ENCODE measurements at regions not wholly inside any gene's neighbourhood (a gene's known extent, or its start where the extent isn't known, plus 50 kb on each side); places are given as distances from the start of the nearest gene placed in this dataset.

DNA sequence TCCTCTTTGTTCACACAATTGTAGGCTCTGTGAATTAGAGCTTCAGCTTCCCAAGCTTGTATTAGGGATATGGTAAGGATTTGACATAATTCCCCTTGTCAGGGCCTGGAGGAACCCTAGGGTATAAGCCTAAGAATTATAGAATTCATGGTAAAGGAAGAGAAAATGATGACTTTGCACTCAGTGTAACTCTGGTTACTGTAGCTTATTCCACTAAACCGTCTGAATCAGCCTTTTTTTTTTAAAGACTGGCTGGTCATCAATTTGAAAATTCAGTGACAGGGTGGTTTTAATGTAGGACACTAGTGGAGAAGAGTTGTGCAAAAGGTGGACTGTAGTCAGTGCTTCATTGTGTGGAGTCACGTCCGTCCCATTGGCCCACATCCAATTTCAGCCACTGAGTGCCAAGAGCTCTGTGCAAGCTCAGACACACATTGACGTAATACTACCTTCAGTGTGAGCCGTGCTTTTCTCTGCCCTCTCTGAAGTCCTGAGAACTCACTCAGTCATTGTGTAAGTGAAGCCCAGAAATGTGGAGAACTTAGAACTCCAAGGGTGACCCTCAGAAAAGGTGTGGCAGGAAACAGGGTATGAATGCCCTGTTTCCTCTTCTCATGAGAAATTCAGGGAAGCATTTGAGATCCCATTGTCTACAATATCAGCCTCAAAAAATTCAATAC lies 449.8 kb downstream of the C4orf33 start:
- TF ChIP-seq GATA3 (IDR thresholded peaks at IDR 0.05; ENCODE audit: low read depth, low read length) (no peak), GATA2 (IDR thresholded peaks at IDR 0.05; ENCODE audit: low read depth, low read length) (no peak)

DNA sequence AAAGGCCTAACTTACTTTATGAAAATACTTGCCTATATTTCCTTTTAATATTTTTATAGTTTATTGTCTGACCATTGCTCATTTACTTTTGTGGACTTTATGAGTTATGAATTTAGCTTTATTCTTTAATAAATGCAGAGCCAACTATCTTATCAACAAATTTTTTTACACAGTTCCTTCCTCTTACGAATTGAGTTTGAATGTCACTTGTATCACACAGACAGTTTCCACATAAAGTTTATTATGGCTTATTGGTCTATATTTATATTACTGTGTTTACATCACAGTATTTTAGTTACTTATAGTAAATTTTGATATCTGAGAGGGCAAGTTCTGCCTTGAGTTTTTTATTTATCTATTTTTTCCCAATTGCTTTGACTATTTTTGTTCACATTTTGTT lies 450.6 kb downstream of the C4orf33 start:
- TF ChIP-seq GATA2 (IDR thresholded peaks at IDR 0.05; ENCODE audit: low read depth, low read length) (no peak), GATA3 (IDR thresholded peaks at IDR 0.05; ENCODE audit: low read depth, low read length) (no peak)

DNA sequence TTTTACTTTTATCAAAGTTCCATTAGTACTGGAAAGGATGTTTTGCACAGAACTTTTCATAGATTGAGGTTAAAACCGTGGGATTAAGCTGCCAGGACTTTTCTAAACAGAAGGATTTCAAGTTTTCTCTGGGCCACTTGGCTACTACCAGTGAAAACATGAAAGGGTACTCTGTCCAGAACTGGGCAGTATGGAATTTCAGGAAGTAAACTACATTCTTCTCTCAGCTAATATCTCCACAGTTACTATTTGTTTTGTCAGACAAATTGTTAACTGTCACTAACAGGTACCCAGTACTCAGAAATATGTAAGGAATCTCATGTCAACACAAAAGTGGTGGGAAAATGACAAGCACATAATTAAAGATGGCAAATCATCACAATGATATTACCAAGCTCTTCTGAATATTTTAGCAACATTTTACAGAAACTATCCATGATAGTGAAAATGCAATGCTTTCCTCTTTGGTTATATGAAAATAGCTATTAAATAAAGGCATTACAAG lies 454.4 kb downstream of the C4orf33 start:
- no peak for TF ChIP-seq GATA3 (IDR thresholded peaks at IDR 0.05; ENCODE audit: low read depth, low read length)
- TF ChIP-seq GATA2 (IDR thresholded peaks at IDR 0.05; ENCODE audit: low read depth, low read length) = no peak

DNA sequence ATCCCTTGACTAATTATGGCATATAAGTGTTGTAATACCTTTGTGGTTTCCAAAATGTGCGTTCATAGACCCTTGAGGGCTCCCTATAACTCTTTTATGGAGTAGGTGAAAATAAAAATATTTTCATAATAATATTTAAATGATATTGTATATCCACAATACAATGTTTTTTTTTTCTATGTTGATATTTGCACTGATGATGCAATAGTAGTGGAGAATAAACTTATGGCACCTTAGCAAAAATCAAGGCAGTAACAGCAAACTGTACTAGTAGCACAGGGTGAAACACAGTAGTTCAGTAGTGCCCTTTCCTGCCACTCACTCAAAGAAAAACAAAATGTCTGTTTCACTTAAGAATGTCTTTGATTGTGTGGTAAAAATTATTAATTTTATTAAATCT lies 465.3 kb downstream of the C4orf33 start:
- TF ChIP-seq GATA2 (IDR thresholded peaks at IDR 0.05; ENCODE audit: low read depth, low read length) (no peak), GATA3 (IDR thresholded peaks at IDR 0.05; ENCODE audit: low read depth, low read length) (no peak)

DNA sequence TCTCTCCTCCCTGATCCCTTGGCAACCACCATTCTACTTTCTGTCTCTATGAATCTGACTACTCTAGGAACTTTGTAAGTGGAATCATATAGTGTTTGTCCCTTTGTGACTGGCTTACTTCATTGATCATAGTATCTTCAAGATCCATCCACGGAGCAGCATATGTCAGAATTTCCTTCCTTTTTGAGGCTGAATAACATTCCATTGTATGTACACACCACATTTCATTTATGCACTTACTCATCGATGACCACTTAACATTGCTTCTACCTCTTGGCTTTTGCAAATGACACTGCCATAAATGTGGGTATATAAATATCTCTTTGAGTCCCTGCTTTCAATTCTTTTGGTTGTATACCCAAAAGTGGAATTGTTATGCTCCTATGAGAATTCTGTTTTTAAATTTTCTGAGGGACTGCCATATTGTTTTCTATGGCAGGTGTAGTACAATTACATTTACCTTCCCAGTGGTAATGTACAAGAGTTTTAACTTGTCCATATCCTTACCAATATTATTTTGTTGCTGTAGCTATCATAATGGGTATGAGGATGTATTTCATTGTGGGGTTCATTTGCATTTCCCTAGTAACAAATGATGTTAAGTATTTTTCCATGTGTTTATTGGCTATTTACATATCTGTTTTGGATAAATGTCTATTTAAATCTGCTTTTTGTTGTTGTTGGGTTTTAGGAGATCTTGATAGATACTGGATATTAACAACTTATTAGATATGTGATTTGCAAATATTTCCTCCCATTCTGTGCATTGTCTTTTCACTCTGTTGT lies 466.1 kb downstream of the C4orf33 start:
- TF ChIP-seq GATA3 (IDR thresholded peaks at IDR 0.05; ENCODE audit: low read depth, low read length) (no peak), GATA2 (IDR thresholded peaks at IDR 0.05; ENCODE audit: low read depth, low read length) (no peak)

DNA sequence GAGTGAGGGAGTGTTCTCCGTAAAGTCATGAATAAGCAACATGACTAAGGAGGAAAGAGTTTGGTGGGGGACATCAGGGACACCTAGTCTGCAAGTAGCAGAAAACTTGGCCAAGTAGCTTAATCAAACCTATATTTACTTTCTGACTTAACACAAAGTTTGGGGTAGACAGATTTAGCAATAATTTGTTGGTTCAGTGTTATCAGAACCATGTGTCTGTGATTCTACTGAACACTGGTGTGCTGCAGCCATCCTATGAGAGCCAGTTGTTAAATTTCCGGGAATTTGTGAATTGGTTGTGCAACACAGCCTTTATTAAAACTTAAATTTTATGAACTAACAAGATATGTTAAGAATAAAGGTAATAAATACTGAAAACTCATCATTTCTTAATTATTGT lies 469.3 kb downstream of the C4orf33 start:
- TF ChIP-seq GATA2 (IDR thresholded peaks at IDR 0.05; ENCODE audit: low read depth, low read length) (no peak), GATA3 (IDR thresholded peaks at IDR 0.05; ENCODE audit: low read depth, low read length) (no peak)

DNA sequence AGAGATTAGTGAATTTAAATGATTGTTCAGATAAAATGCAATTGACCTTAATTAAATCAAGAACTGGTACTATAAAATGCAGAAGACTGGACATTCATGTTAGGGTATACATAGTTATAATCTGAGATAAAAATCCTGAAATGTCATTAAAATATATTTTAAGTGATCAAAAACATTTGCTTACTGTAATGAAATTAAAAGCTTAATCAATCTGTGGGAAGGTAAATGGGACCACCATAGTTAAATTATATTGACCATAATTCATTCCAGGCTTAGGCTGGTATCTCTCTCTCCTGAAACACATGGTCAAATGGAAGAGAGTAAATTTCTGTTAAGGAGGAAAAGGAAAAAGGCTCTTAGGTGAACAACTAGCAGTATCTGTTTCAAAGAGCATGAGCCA lies 474.4 kb downstream of the C4orf33 start:
- TF ChIP-seq GATA3 (IDR thresholded peaks at IDR 0.05; ENCODE audit: low read depth, low read length) (no peak), GATA2 (IDR thresholded peaks at IDR 0.05; ENCODE audit: low read depth, low read length) (no peak)

DNA sequence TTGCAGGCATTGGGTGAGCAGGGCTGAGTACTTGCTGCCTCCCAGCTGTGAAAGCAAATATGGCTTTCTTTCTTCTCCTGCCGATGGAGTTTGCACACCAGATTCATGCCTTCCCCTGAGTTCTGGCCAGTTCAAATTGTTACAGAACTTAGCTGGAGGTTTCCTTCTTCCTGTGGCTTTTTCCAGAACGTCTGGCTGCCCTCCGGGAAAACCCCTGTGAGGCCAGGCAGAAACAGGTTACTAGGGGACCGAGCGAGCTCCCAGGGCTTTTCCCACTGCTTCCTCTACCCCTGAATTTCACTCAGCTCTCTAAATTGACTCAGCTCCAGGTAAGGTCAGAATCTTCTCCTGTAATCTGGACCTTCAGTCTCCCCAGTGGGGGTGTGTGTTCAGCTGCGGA lies 482.4 kb downstream of the C4orf33 start:
- TF ChIP-seq GATA2 (IDR thresholded peaks at IDR 0.05; ENCODE audit: low read depth, low read length) = no peak
- TF ChIP-seq GATA3 (IDR thresholded peaks at IDR 0.05; ENCODE audit: low read depth, low read length) = no peak

DNA sequence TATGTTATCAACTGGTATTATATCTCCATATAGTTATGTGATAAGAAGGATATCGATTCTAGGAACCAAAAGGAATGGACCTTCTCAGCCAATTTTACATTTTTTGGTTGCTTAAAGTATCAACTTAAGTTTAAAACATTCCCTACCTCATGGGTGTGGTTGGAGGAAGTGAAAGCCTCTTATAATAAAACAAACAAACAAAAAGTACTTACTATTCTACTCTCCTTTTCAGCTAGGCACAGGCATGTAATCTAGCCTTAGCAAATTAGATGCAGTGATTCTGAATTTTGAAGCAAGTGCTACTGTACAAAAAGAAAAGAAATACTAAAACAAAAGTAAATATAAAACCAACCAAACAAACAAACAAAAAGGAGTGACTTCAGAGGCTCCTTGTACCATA lies 485.4 kb downstream of the C4orf33 start:
- TF ChIP-seq GATA3 (IDR thresholded peaks at IDR 0.05; ENCODE audit: low read depth, low read length) (no peak), GATA2 (IDR thresholded peaks at IDR 0.05; ENCODE audit: low read depth, low read length) (no peak)

DNA sequence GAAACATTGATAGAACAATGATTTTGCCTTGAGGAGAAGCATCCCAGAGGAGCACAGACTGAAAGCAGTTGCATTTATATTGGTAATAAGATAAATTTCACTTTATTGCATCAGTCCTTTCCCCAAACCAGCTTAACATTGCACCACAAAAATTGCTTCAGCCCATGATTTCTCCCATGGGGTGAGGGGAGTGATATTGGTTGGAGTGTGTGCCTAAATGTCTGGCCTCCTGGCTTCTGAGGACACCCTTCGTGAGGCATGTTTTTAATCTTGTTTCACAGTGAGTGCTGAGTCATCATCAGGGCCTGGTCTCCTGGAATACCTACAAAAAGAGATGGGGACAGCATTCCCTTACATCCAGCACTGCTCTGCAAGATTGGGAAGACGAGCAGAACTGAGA lies 487.9 kb downstream of the C4orf33 start:
- TF ChIP-seq GATA2 (IDR thresholded peaks at IDR 0.05; ENCODE audit: low read depth, low read length) (no peak), GATA3 (IDR thresholded peaks at IDR 0.05; ENCODE audit: low read depth, low read length) (no peak)

DNA sequence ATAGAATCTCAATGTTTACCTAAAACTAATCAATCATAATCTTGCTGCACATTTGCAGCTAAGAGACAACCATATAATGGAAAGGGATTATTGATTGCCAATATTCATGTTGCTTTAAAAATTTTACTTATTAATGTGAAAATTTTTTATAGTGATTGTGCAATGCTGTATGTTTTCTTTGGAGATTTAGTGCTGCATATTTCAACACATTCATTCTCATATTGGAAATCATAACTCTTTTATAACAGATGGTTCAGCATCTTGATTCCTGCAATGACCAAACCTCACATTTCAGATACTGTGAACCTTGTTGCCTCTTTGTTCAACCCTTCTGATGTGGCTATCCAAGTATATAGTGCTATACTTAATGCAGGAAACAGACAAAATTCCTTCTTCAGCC lies 502.6 kb downstream of the C4orf33 start:
- TF ChIP-seq GATA3 (IDR thresholded peaks at IDR 0.05; ENCODE audit: low read depth, low read length) (no peak), GATA2 (IDR thresholded peaks at IDR 0.05; ENCODE audit: low read depth, low read length) (no peak)

DNA sequence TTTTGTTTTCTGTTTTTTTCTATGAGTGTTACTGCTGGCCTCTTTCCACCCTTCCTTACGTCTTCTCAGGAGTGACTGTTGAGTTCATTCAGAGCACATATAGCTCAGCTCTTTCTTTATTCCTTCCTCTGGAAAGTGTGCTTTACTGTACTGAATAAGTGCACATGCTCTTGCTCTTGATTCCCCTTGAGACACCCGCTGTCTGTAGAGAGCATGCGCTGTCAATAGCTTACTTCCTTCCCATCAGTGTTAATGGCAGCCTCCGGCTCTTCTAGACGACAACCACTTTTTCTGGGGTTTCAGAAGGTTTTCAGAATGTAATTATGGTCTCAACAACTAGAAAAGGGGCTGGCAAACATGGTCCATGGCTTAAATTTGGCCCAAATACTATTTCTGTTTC lies 504.9 kb downstream of the C4orf33 start:
- no peak for TF ChIP-seq GATA2 (IDR thresholded peaks at IDR 0.05; ENCODE audit: low read depth, low read length)

DNA sequence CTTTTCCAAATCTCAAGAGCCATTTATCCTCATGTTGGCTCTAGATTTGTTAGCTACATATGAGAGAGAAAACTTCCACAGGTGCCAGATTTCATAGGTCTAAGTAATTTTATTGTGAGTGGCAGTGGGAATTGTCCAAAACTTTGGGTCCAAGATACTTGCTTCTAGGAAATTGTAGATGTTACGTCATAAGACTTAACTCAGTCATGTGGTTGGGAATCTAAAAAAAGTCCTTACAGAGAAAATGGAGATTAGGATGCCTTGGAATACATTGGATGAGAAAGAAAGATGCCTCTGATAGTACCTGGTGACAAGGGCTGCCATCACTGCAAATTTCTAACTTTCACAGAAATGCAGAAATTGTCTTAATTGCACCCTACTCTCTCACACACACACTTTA lies 506.5 kb downstream of the C4orf33 start:
- no peak for TF ChIP-seq GATA3 (IDR thresholded peaks at IDR 0.05; ENCODE audit: low read depth, low read length)

DNA sequence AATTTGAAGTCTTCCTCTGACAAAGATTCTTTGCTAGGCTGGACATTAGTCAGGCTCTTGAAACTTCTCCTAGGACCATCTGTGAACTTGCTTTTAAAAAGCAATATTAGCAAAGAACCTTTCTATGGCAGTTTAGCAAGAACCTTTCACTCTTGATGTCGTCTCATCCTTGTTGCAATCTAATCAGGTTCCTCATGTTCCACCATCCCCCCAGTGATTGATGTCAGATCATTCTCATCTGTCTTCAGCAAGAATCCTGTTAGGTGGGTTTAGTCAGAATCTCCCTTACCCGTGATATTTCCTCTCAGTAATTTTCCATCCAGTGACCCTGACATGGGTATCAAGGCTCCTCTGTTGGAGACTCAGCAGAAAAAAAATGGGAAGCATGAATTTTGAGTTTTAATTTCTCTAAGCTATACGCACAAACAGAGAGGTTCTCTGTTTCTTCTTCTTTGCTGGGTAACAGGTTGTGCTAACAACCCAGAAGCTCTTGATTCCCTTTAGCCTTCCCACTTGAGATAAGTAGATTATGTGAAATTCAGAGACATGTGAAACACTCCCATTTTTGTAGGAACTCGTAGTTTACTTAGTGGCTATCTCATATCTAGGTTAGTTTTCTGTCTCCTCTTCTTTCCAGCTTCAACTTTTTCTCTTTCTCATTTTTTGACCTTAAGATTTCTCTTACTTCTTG lies 507.4 kb downstream of the C4orf33 start:
- TF ChIP-seq GATA3 (IDR thresholded peaks at IDR 0.05; ENCODE audit: low read depth, low read length) (no peak), GATA2 (IDR thresholded peaks at IDR 0.05; ENCODE audit: low read depth, low read length) (no peak)
